ENCODE measurements at regions not wholly inside any gene's neighbourhood (a gene's known extent, or its start where the extent isn't known, plus 50 kb on each side); places are given as distances from the start of the nearest gene placed in this dataset.

DNA sequence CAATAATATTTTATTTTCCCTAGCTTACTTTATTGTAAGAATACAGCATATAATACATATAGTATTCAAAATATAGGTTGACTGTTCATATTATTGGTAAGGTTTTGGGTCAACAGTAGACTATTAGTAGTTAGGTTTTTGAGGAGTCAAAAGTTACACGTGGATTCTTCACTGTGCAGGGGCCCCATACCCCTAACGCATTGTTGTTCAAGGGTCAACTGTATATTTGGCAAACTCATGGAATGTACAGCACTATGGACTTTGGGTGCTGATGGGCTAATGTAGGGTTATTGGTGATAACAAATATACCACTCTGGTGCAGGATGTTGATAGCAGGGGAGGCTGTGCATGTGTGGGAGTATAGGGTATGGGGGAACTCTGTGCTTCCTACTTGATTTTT is 397.2 kb downstream of the BCKDHB start:
- no peak for TF ChIP-seq POLR2A (IDR thresholded peaks at IDR 0.05)
- no peak for TF ChIP-seq CTCF (IDR thresholded peaks at IDR 0.05)
- TF ChIP-seq POLR2AphosphoS5 (IDR thresholded peaks at IDR 0.05; ENCODE audit: insufficient read depth in 1 of 2, low read depth in 1 of 2): no peak
